ENCODE measurements at regions not wholly inside any gene's neighbourhood (a gene's known extent, or its start where the extent isn't known, plus 50 kb on each side); places are given as distances from the start of the nearest gene placed in this dataset.
"Not testable (repeated sequence)": the region's sequence is repeated elsewhere in the genome, so short reads cannot be mapped to it uniquely, and the experiment has no call there.

- Histone ChIP-seq H2AFZ (ENCODE audit: low read depth, low read length, severe bottlenecking) (no peak overlapping the region), H3K9ac (ENCODE audit: low read length) (no peak overlapping the region)
Measured at GRCh38 chr4:132809298-132810032, 339.6 kb upstream of the PCDH10 start.

GRCh38 chr4:132813061-132813460, 336.0 kb upstream of the PCDH10 start:
- not testable (repeated sequence) for H3K4me3 ChIP-seq (ENCODE audit: insufficient read depth, low read length, poor library complexity, severe bottlenecking); H3K9ac ChIP-seq (ENCODE audit: low read length); H3K27me3 ChIP-seq (ENCODE audit: low read length); H3K4me2 ChIP-seq (ENCODE audit: low read depth, low read length, poor library complexity, severe bottlenecking); H3F3A ChIP-seq (ENCODE audit: insufficient read depth); H3K9me3 ChIP-seq (ENCODE audit: insufficient read depth, low read length); H2AFZ ChIP-seq (ENCODE audit: low read depth, low read length, severe bottlenecking); H3K27ac ChIP-seq (ENCODE audit: low read depth, low read length); H3K36me3 ChIP-seq (ENCODE audit: low read length); H4K20me1 ChIP-seq (ENCODE audit: low read depth, low read length); H3K9me2 ChIP-seq (replicated peaks; ENCODE audit: insufficient read depth, low read length); H3K79me2 ChIP-seq (ENCODE audit: insufficient read depth, low read length)

More at GRCh38 chr4:132809298-132810032, 339.6 kb upstream of the PCDH10 start:
- TF ChIP-seq EZH2phosphoT487 (conservative IDR thresholded peaks at IDR 0.05; ENCODE audit: low read length) (no peak), CTCF (IDR thresholded peaks at IDR 0.05; ENCODE audit: insufficient read depth, low read length, poor library complexity, severe bottlenecking) (no peak)
- H3K79me2 ChIP-seq (ENCODE audit: insufficient read depth, low read length), result no peaks in the 10 kb centered on the region
- H3K9me3 ChIP-seq (ENCODE audit: insufficient read depth, low read length), result no peaks in the 10 kb centered on the region
- no peak overlapping the region for H3K4me3 ChIP-seq (ENCODE audit: insufficient read depth, low read length, poor library complexity, severe bottlenecking)
- H3K36me3 ChIP-seq (ENCODE audit: low read length), result no peaks in the 10 kb centered on the region
- no peaks in the 10 kb centered on the region for H3K9me2 ChIP-seq (replicated peaks; ENCODE audit: insufficient read depth, low read length)
- H3K27me3 ChIP-seq (ENCODE audit: low read length), result no peaks in the 10 kb centered on the region
- H3F3A ChIP-seq (ENCODE audit: insufficient read depth), result no peaks in the 10 kb centered on the region
- no peaks in the 10 kb centered on the region for H4K20me1 ChIP-seq (ENCODE audit: low read depth, low read length)
- no peak overlapping the region for H3K27ac ChIP-seq (ENCODE audit: low read depth, low read length)
- no peak overlapping the region for H3K4me2 ChIP-seq (ENCODE audit: low read depth, low read length, poor library complexity, severe bottlenecking)

GRCh38 chr4:132818091-132818490, 331.0 kb upstream of the PCDH10 start:
- no peaks in the 10 kb centered on the region for H3K79me2 ChIP-seq (ENCODE audit: insufficient read depth, low read length)
- no peak overlapping the region for H3K4me2 ChIP-seq (ENCODE audit: low read depth, low read length, poor library complexity, severe bottlenecking)
- H4K20me1 ChIP-seq (ENCODE audit: low read depth, low read length), result no peaks in the 10 kb centered on the region
- H3K27me3 ChIP-seq (ENCODE audit: low read length), result no peaks in the 10 kb centered on the region
- no peak overlapping the region for H2AFZ ChIP-seq (ENCODE audit: low read depth, low read length, severe bottlenecking)
- no peaks in the 10 kb centered on the region for H3F3A ChIP-seq (ENCODE audit: insufficient read depth)
- no peaks in the 10 kb centered on the region for H3K36me3 ChIP-seq (ENCODE audit: low read length)
- H3K27ac ChIP-seq (ENCODE audit: low read depth, low read length), result no peak overlapping the region
- no peak for TF ChIP-seq EZH2phosphoT487 (conservative IDR thresholded peaks at IDR 0.05; ENCODE audit: low read length)
- TF ChIP-seq CTCF (IDR thresholded peaks at IDR 0.05; ENCODE audit: insufficient read depth, low read length, poor library complexity, severe bottlenecking), result no peak
- no peak overlapping the region for H3K9ac ChIP-seq (ENCODE audit: low read length)
- no peaks in the 10 kb centered on the region for H3K9me2 ChIP-seq (replicated peaks; ENCODE audit: insufficient read depth, low read length)
- no peak overlapping the region for H3K4me3 ChIP-seq (ENCODE audit: insufficient read depth, low read length, poor library complexity, severe bottlenecking)
- H3K9me3 ChIP-seq (ENCODE audit: insufficient read depth, low read length), result no peaks in the 10 kb centered on the region

GRCh38 chr4:132823419-132823818, 325.7 kb upstream of the PCDH10 start:
- no peak overlapping the region for H3K4me2 ChIP-seq (ENCODE audit: low read depth, low read length, poor library complexity, severe bottlenecking)
- no peak overlapping the region for H3K27ac ChIP-seq (ENCODE audit: low read depth, low read length)
- no peaks in the 10 kb centered on the region for H3K9me2 ChIP-seq (replicated peaks; ENCODE audit: insufficient read depth, low read length)
- no peak overlapping the region for H2AFZ ChIP-seq (ENCODE audit: low read depth, low read length, severe bottlenecking)
- H3K27me3 ChIP-seq (ENCODE audit: low read length), result no peaks in the 10 kb centered on the region
- no peaks in the 10 kb centered on the region for H3K79me2 ChIP-seq (ENCODE audit: insufficient read depth, low read length)
- H3K9ac ChIP-seq (ENCODE audit: low read length), result no peak overlapping the region
- H3K4me3 ChIP-seq (ENCODE audit: insufficient read depth, low read length, poor library complexity, severe bottlenecking), result no peak overlapping the region
- H3K9me3 ChIP-seq (ENCODE audit: insufficient read depth, low read length), result no peaks in the 10 kb centered on the region
- no peaks in the 10 kb centered on the region for H3F3A ChIP-seq (ENCODE audit: insufficient read depth)
- TF ChIP-seq CTCF (IDR thresholded peaks at IDR 0.05; ENCODE audit: insufficient read depth, low read length, poor library complexity, severe bottlenecking), result no peak
- TF ChIP-seq EZH2phosphoT487 (conservative IDR thresholded peaks at IDR 0.05; ENCODE audit: low read length), result no peak
- H3K36me3 ChIP-seq (ENCODE audit: low read length), result no peaks in the 10 kb centered on the region
- no peaks in the 10 kb centered on the region for H4K20me1 ChIP-seq (ENCODE audit: low read depth, low read length)

Data from SU-DHL-6 (cell line).